GM23338 (cell line): ENCODE measurements at regions not wholly inside any gene's neighbourhood (a gene's known extent, or its start where the extent isn't known, plus 50 kb on each side); places are given as distances from the start of the nearest gene placed in this dataset.

Experiments
- ATAC-seq: fragments of 200-7000 bp; cut with Tn5 transposase; 3 replicates; pipeline ENCODE4 v1.9.1; 2020
- DNase-seq: peaks from one replicate; pipeline ENCODE4 v3.0.0-alpha.2; 2015; ENCODE audit warnings: low spot score
- H2AFZ ChIP-seq: fragments of 200-600 bp; sonication (generic); 2 replicates; pipeline ENCODE4 v1.8.0; 2016; ENCODE audit warnings: antibody characterized with exemption, mild to moderate bottlenecking, moderate library complexity
- H3F3A ChIP-seq: fragments of 200-600 bp; sonication (generic); replicated peaks from 2 replicates; pipeline ENCODE4 v1.8.0; 2017; ENCODE audit warnings: antibody characterized with exemption, mixed run types, low read depth
- H3K27ac ChIP-seq: fragments of 200-600 bp; sonication (generic); 2 replicates; pipeline ENCODE4 v1.6.1; 2016; ENCODE audit warnings: low read depth
- H3K27me3 ChIP-seq: fragments of 200-600 bp; sonication (generic); 2 replicates; pipeline ENCODE4 v1.8.0; 2016; ENCODE audit warnings: mild to moderate bottlenecking, mixed run types, moderate library complexity; ENCODE audit not compliant: insufficient read depth
- H3K36me3 ChIP-seq: fragments of 200-600 bp; sonication (generic); 2 replicates; pipeline ENCODE4 v1.8.0; 2016; ENCODE audit warnings: mild to moderate bottlenecking; ENCODE audit not compliant: insufficient read depth
- H3K4me1 ChIP-seq: fragments of 200-600 bp; sonication (generic); 2 replicates; pipeline ENCODE4 v1.8.0; 2016; ENCODE audit warnings: mild to moderate bottlenecking, moderate library complexity; ENCODE audit not compliant: insufficient read depth
- H3K4me2 ChIP-seq: fragments of 200-600 bp; sonication (generic); 2 replicates; pipeline ENCODE4 v1.7.1; 2017; ENCODE audit warnings: mixed run types
- H3K4me3 ChIP-seq: fragments of 200-600 bp; sonication (generic); 2 replicates; pipeline ENCODE4 v1.6.1; 2016; ENCODE audit warnings: mixed run types
- H3K79me2 ChIP-seq: fragments of 200-600 bp; sonication (generic); replicated peaks from 2 replicates; pipeline ENCODE4 v1.8.0; 2017; ENCODE audit warnings: mild to moderate bottlenecking; ENCODE audit not compliant: insufficient read depth
- H3K9me2 ChIP-seq: fragments of 200-600 bp; sonication (generic); 2 replicates; pipeline ENCODE4 v1.8.0; 2017; ENCODE audit not compliant: insufficient read depth
- H4K20me1 ChIP-seq: fragments of 200-600 bp; sonication (generic); replicated peaks from 2 replicates; pipeline ENCODE4 v1.8.0; 2017; ENCODE audit warnings: mild to moderate bottlenecking; ENCODE audit not compliant: insufficient read depth
- H3K27ac Mint-ChIP-seq: 2 replicates; pipeline ENCODE4 v1.8.0; 2020; ENCODE audit warnings: inconsistent platforms, mild to moderate bottlenecking, moderate library complexity, mixed read lengths
- H3K27me3 Mint-ChIP-seq: 3 replicates; pipeline ENCODE4 v1.8.0; 2022; ENCODE audit warnings: low read depth, mild to moderate bottlenecking, moderate library complexity, mixed read lengths, inconsistent platforms; ENCODE audit not compliant: insufficient read depth, poor library complexity
- H3K36me3 Mint-ChIP-seq: 3 replicates; pipeline ENCODE4 v1.8.0; 2021; ENCODE audit warnings: low read depth, mild to moderate bottlenecking, inconsistent platforms, moderate library complexity, mixed read lengths
- H3K4me1 Mint-ChIP-seq: 3 replicates; pipeline ENCODE4 v1.8.0; 2020; ENCODE audit warnings: mild to moderate bottlenecking, inconsistent platforms, mixed read lengths
- H3K4me3 Mint-ChIP-seq: 3 replicates; pipeline ENCODE4 v1.8.0; 2021; ENCODE audit warnings: moderate library complexity, mild to moderate bottlenecking, inconsistent platforms, mixed read lengths
- H3K9me3 Mint-ChIP-seq: 3 replicates; pipeline ENCODE4 v1.8.0; 2020; ENCODE audit warnings: moderate library complexity, mild to moderate bottlenecking, inconsistent platforms, mixed read lengths
- CREB1 ChIP-seq: fragments of 250-450 bp; sonication (Bioruptor Pico); IDR thresholded peaks from 2 replicates; pipeline ENCODE4 v1.5.0; 2020; ENCODE audit warnings: low read depth, mild to moderate bottlenecking, moderate library complexity
- EZH2 ChIP-seq: fragments of 200-600 bp; sonication (generic); IDR thresholded peaks from one replicate; pipeline ENCODE4 v1.8.0; 2017; ENCODE audit warnings: antibody characterized with exemption, mild to moderate bottlenecking, low read depth; ENCODE audit not compliant: unreplicated experiment
- EZH2phosphoT487 ChIP-seq: fragments of 200-600 bp; sonication (generic); IDR thresholded peaks from one replicate; pipeline ENCODE4 v1.8.1; 2018; ENCODE audit warnings: antibody characterized with exemption; ENCODE audit not compliant: unreplicated experiment
- JUNB ChIP-seq: IDR thresholded peaks from one replicate; pipeline ENCODE4 v1.6.1; 2016; ENCODE audit warnings: antibody characterized with exemption; ENCODE audit not compliant: unreplicated experiment
- NANOG ChIP-seq: IDR thresholded peaks from 2 replicates; pipeline ENCODE4 v1.6.1; 2016; ENCODE audit warnings: antibody characterized with exemption, borderline replicate concordance
- POLR2AphosphoS5 ChIP-seq: IDR thresholded peaks from 2 replicates; pipeline ENCODE4 v1.6.1; 2016; ENCODE audit warnings: antibody characterized with exemption, low read depth
- STAT1 ChIP-seq: IDR thresholded peaks from one replicate; pipeline ENCODE4 v1.6.1; 2016; ENCODE audit warnings: antibody characterized with exemption; ENCODE audit not compliant: unreplicated experiment
- ZNF114 ChIP-seq: fragments of 250-450 bp; sonication (Bioruptor Pico); IDR thresholded peaks from 2 replicates; pipeline ENCODE4 v1.5.0; 2020; ENCODE audit warnings: mild to moderate bottlenecking, moderate library complexity
- ZNF331 ChIP-seq: fragments of 250-450 bp; sonication (Bioruptor Pico); IDR thresholded peaks from 2 replicates; pipeline ENCODE4 v1.5.0; 2020; ENCODE audit warnings: low read depth, mild to moderate bottlenecking, moderate library complexity
- TF ChIP-seq, protein P1 (sequence below): IDR thresholded peaks from one replicate; pipeline ENCODE4 v1.6.1; 2018; ENCODE audit warnings: antibody characterized with exemption; ENCODE audit not compliant: unreplicated experiment
- TF ChIP-seq, protein P2 (sequence below), 2 experiments: fragments of 200-600 bp in 1 of 2; sonication (generic) in 1 of 2; conservative IDR thresholded peaks; 2 replicates each; pipeline versions ENCODE4 v1.5.1 to v1.6.1; 2016 to 2017; ENCODE audit warnings: antibody characterized with exemption in 2 of 2, low read depth in 2 of 2, mild to moderate bottlenecking in 2 of 2, moderate library complexity in 1 of 2
- TF ChIP-seq, protein P3 (sequence below): IDR thresholded peaks from 2 replicates; pipeline ENCODE4 v1.6.1; 2016; ENCODE audit warnings: antibody characterized with exemption
- TF ChIP-seq, protein P4 (sequence below): fragments of 250-450 bp; sonication (Bioruptor Pico); IDR thresholded peaks from 2 replicates; pipeline ENCODE4 v1.5.0; 2020; ENCODE audit warnings: mild to moderate bottlenecking, moderate library complexity

DNA sequence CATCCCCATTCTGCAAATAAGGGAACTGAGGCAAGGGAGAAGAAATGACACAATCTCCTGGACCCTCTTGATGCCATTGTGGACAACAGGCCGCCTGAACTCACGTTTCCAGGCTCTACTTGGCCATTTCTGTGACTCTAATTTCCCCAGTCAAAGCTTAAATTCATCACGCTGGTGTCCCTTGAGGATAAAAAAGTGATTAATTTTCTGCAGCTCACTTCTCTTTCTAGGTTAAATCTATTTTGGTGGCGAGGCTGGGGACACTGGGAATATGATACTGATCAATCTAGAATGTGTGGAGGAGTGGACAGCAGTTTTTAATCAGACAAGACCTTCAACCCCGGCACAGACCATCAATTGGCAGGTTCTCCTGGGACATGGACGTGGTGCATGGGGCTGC, 168.2 kb upstream of the SULF2 start:
- no peak overlapping the region for H3K4me3 Mint-ChIP-seq
- H3K4me1 Mint-ChIP-seq: peaks cover 10% of the 10 kb centered on the region
- Histone ChIP-seq H3K27me3 (no peaks in the 10 kb centered on the region), H4K20me1 (no peaks in the 10 kb centered on the region), H3F3A (no peaks in the 10 kb centered on the region), H3K36me3 (no peaks in the 10 kb centered on the region), H2AFZ (no peak overlapping the region), H3K79me2 (no peaks in the 10 kb centered on the region), H3K4me2 (no peak overlapping the region), H3K4me1 (peaks cover 8% of the 10 kb centered on the region; the same call in 1 of the 2 replicates), H3K9me2 (no peaks in the 10 kb centered on the region), H3K4me3 (no peak overlapping the region), H3K27ac (no peak overlapping the region)
- H3K27me3 Mint-ChIP-seq: peaks cover 14% of the 10 kb centered on the region
- H3K27ac Mint-ChIP-seq: no peak overlapping the region
- TF ChIP-seq, protein P1, sequence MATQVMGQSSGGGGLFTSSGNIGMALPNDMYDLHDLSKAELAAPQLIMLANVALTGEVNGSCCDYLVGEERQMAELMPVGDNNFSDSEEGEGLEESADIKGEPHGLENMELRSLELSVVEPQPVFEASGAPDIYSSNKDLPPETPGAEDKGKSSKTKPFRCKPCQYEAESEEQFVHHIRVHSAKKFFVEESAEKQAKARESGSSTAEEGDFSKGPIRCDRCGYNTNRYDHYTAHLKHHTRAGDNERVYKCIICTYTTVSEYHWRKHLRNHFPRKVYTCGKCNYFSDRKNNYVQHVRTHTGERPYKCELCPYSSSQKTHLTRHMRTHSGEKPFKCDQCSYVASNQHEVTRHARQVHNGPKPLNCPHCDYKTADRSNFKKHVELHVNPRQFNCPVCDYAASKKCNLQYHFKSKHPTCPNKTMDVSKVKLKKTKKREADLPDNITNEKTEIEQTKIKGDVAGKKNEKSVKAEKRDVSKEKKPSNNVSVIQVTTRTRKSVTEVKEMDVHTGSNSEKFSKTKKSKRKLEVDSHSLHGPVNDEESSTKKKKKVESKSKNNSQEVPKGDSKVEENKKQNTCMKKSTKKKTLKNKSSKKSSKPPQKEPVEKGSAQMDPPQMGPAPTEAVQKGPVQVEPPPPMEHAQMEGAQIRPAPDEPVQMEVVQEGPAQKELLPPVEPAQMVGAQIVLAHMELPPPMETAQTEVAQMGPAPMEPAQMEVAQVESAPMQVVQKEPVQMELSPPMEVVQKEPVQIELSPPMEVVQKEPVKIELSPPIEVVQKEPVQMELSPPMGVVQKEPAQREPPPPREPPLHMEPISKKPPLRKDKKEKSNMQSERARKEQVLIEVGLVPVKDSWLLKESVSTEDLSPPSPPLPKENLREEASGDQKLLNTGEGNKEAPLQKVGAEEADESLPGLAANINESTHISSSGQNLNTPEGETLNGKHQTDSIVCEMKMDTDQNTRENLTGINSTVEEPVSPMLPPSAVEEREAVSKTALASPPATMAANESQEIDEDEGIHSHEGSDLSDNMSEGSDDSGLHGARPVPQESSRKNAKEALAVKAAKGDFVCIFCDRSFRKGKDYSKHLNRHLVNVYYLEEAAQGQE: no peak
- no peak for TF ChIP-seq EZH2
- TF ChIP-seq CREB1 (CRISPR knock-in tag): no peak
- TF ChIP-seq, protein P2, sequence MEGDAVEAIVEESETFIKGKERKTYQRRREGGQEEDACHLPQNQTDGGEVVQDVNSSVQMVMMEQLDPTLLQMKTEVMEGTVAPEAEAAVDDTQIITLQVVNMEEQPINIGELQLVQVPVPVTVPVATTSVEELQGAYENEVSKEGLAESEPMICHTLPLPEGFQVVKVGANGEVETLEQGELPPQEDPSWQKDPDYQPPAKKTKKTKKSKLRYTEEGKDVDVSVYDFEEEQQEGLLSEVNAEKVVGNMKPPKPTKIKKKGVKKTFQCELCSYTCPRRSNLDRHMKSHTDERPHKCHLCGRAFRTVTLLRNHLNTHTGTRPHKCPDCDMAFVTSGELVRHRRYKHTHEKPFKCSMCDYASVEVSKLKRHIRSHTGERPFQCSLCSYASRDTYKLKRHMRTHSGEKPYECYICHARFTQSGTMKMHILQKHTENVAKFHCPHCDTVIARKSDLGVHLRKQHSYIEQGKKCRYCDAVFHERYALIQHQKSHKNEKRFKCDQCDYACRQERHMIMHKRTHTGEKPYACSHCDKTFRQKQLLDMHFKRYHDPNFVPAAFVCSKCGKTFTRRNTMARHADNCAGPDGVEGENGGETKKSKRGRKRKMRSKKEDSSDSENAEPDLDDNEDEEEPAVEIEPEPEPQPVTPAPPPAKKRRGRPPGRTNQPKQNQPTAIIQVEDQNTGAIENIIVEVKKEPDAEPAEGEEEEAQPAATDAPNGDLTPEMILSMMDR (conservative IDR thresholded peaks at IDR 0.05; ENCODE audit: low read depth in 2 of 2): no peak
- no peak for TF ChIP-seq POLR2AphosphoS5
- no peak for TF ChIP-seq ZNF114
- no peak for TF ChIP-seq STAT1
- TF ChIP-seq ZNF331 (CRISPR knock-in tag): no peak
- TF ChIP-seq, protein P3, sequence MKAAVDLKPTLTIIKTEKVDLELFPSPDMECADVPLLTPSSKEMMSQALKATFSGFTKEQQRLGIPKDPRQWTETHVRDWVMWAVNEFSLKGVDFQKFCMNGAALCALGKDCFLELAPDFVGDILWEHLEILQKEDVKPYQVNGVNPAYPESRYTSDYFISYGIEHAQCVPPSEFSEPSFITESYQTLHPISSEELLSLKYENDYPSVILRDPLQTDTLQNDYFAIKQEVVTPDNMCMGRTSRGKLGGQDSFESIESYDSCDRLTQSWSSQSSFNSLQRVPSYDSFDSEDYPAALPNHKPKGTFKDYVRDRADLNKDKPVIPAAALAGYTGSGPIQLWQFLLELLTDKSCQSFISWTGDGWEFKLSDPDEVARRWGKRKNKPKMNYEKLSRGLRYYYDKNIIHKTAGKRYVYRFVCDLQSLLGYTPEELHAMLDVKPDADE: no peak
- no peak for TF ChIP-seq EZH2phosphoT487
- TF ChIP-seq JUNB: no peak
- TF ChIP-seq, protein P4, sequence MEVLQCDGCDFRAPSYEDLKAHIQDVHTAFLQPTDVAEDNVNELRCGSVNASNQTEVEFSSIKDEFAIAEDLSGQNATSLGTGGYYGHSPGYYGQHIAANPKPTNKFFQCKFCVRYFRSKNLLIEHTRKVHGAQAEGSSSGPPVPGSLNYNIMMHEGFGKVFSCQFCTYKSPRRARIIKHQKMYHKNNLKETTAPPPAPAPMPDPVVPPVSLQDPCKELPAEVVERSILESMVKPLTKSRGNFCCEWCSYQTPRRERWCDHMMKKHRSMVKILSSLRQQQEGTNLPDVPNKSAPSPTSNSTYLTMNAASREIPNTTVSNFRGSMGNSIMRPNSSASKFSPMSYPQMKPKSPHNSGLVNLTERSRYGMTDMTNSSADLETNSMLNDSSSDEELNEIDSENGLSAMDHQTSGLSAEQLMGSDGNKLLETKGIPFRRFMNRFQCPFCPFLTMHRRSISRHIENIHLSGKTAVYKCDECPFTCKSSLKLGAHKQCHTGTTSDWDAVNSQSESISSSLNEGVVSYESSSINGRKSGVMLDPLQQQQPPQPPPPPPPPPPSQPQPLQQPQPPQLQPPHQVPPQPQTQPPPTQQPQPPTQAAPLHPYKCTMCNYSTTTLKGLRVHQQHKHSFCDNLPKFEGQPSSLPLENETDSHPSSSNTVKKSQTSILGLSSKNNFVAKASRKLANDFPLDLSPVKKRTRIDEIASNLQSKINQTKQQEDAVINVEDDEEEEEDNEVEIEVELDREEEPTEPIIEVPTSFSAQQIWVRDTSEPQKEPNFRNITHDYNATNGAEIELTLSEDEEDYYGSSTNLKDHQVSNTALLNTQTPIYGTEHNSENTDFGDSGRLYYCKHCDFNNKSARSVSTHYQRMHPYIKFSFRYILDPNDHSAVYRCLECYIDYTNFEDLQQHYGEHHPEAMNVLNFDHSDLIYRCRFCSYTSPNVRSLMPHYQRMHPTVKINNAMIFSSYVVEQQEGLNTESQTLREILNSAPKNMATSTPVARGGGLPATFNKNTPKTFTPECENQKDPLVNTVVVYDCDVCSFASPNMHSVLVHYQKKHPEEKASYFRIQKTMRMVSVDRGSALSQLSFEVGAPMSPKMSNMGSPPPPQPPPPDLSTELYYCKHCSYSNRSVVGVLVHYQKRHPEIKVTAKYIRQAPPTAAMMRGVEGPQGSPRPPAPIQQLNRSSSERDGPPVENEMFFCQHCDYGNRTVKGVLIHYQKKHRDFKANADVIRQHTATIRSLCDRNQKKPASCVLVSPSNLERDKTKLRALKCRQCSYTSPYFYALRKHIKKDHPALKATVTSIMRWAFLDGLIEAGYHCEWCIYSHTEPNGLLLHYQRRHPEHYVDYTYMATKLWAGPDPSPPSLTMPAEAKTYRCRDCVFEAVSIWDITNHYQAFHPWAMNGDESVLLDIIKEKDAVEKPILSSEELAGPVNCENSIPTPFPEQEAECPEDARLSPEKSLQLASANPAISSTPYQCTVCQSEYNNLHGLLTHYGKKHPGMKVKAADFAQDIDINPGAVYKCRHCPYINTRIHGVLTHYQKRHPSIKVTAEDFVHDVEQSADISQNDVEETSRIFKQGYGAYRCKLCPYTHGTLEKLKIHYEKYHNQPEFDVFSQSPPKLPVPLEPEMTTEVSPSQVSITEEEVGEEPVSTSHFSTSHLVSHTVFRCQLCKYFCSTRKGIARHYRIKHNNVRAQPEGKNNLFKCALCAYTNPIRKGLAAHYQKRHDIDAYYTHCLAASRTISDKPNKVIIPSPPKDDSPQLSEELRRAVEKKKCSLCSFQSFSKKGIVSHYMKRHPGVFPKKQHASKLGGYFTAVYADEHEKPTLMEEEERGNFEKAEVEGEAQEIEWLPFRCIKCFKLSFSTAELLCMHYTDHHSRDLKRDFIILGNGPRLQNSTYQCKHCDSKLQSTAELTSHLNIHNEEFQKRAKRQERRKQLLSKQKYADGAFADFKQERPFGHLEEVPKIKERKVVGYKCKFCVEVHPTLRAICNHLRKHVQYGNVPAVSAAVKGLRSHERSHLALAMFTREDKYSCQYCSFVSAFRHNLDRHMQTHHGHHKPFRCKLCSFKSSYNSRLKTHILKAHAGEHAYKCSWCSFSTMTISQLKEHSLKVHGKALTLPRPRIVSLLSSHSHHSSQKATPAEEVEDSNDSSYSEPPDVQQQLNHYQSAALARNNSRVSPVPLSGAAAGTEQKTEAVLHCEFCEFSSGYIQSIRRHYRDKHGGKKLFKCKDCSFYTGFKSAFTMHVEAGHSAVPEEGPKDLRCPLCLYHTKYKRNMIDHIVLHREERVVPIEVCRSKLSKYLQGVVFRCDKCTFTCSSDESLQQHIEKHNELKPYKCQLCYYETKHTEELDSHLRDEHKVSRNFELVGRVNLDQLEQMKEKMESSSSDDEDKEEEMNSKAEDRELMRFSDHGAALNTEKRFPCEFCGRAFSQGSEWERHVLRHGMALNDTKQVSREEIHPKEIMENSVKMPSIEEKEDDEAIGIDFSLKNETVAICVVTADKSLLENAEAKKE (CRISPR knock-in tag): no peak
- TF ChIP-seq NANOG: no peak
- no peaks in the 10 kb centered on the region for H3K36me3 Mint-ChIP-seq
- no peaks in the 10 kb centered on the region; the same call in 2 of the 3 replicates for H3K9me3 Mint-ChIP-seq
- no peak for ATAC-seq
- DNase-seq: no peak
